Endometrial microvascular endothelial cells (primary cell): ENCODE measurements at regions not wholly inside any gene's neighbourhood (a gene's known extent, or its start where the extent isn't known, plus 50 kb on each side); places are given as distances from the start of the nearest gene placed in this dataset.

ENCODE experiments used
- in situ Hi-C: cut with HindIII; loops from 2 replicates; pipeline ENCODE4 v1.10.0; 2017; ENCODE audit warnings: low sequenced_read_pairs, low pct_unique_long_range_greater_than_20kb; ENCODE audit errors: inconsistent ontology term

GRCh38 chr3:153001210-153002078, 160.6 kb upstream of the RAP2B start:
- in situ Hi-C loops = no loop called here

DNA sequence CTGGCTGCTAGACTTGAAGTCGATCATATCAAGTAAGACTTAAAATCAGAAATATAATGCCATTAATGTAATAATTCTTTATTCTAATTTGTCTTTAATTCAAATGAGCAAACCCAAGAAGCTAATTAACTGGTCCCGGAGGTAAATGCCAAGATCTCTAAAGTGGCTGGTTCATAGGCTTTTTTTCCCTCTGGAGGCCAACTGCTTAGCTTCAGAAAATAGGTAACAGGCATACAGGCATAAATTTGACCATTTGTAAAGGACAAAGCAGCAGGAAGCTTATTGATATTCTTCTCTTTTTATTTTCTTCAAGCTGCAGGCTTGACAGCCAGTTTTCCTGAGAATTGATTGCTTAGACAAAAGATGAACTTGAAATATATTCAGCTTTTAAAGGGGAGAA, 158.6 kb upstream of the RAP2B start:
- in situ Hi-C loops = no loop called here

DNA sequence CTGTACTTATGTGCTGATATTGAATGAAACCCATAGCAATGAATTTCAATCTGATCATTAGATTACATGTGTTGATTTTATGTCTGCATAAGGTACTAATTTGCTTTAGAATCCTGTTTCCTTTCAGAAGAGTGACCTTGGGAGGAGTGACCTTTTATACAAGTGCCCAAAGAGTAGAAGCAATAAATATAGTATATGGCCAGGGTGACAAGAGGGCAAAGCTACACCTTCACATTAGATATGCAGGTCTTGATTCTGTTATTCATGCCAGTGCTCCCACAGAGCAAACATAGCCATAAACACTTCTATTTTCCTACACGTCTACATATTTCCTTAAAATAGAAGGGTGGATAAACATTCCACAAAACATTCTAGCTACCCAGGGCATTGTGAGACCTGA, 158.2 kb upstream of the RAP2B start:
- in situ Hi-C loops = no loop called here

DNA sequence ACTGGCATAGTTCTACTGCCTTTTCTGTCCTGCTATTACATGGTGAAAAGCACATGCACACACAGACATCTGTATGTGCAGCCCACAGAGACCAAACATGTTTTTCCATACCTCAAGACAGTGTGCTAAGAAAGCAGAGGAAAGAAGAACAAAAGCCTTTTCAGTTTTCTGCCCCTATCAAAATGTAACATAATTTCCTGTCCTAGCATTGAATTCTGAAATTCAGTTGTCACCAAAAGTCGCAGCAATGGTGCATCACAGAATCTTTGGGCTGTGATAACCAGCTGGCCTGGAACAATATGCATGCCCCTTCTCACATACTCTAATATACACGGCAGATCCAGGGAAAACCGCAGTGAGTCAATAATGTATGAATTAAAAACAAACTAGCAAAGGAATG, 153.8 kb upstream of the RAP2B start:
- in situ Hi-C loops = no loop called here

DNA sequence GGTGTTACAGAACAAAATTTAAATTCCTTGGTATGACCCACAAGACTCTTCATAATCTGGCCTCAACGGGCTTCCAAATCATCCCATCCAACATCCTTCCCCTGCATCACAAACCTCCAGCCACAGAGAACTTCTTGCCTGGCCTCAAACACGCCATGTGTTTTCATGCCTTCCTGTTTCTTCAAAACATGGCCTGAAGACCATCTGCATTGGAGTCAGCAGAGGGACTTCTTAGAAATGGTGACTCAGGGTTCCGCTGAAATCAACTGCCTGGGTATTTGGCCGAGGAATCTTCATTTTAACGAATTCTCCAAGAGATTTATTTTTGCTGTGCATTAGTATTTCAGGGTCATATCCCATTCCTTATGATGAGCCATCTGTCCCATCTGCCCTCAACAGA, 138.1 kb upstream of the RAP2B start:
- in situ Hi-C loops = no loop called here

DNA sequence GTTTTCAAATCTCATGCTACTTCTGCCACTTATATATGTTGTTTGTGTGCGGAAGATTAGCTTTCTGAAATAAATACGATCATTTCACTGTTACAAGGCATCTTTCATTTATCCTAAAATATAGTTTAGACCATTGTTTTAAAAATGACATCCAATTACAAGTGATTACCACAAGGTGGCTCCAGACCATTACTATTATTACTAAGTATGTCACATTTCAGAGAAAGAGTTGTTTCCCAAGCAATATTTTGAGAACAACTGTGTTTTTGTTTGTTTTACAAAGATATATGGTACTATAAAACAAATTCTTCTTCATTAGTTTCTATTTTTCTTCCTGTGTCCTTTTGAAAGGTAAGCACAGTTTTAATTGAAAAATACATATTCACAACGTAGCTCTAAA, 136.0 kb upstream of the RAP2B start:
- in situ Hi-C loops = loop anchor here (25.0 kb wide), 1 partner anchor 736 kb away; no protein-coding TSS in a partner anchor

DNA sequence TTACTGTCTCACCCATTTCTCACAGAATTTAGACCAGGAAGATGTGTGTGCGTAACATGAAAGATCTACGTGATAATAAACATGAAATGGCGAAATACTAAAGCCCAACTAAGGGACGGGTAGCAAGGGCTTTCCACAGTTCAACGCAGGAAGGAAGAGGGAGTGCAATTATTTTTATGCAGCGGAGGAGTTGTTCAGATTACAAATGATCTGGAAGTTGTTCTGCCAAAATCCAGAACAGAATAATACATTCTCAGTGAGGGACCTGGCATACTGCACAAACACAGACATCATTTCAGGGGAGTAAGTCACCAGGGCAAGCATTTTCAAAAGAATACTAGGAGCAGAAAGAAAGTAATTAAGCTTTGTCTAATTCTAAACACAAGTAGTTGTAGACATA, 133.6 kb upstream of the RAP2B start:
- in situ Hi-C loops = loop anchor here (25.0 kb wide), 1 partner anchor 734 kb away; no protein-coding TSS in a partner anchor

DNA sequence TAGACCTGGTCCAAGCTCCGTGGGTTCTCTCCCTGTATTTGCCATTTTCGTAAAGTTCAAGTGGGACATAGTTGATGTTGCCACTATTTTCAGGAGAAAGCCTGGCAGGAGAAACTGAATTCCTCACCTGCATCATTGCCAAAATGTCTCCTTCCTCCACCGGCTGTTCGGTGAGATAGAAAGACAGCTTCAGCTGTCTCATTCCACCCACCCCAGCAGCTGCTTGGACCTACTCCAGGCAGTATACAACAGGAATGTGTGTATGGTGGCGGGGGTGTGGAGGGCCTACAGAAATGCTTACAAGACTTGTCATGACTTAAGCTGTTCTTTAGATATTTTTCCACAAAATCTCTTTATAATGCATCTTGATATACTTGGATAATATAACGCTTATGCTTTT, 132.7 kb upstream of the RAP2B start:
- in situ Hi-C loops = loop anchor here (25.0 kb wide), 1 partner anchor 733 kb away; no protein-coding TSS in a partner anchor

DNA sequence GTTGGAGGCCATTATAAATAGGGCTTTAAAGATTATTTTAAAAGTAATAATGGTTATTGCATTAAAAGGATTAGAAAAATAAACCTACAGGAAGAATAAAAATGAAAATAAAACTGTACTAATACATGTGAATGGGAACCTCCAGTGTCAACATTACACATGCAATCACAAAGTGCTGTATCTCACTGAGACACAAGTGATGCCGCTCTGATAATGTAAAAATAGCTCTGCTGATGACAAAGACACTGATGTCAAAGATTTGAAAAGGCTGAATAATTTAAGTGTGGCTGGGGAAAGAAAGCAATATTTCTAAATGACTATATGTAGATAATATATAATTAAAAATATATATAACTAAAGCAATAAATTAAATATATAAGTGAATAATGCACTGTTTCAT, 129.1 kb upstream of the RAP2B start:
- in situ Hi-C loops = loop anchor here (25.0 kb wide), 1 partner anchor 729 kb away; no protein-coding TSS in a partner anchor

DNA sequence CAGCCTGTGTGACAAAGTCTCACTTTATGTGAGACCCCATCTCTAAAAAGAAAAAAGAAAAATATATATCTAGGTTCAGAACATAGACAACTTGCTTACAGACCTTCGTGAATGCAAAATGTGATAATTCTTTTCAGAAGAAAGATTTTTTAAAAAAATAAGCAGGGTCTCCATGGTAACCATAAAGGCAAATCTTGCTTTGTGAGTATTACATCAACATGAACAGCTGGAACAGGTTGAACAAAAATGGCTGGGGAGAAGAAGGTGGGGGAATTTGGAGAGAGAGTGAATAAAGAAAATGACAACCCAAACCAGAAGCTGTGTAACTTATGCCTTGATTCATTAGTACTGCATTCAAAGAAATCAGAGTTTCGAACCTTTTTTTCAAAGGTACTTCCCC, 125.2 kb upstream of the RAP2B start:
- in situ Hi-C loops = loop anchor here (25.0 kb wide), 1 partner anchor 725 kb away; no protein-coding TSS in a partner anchor

DNA sequence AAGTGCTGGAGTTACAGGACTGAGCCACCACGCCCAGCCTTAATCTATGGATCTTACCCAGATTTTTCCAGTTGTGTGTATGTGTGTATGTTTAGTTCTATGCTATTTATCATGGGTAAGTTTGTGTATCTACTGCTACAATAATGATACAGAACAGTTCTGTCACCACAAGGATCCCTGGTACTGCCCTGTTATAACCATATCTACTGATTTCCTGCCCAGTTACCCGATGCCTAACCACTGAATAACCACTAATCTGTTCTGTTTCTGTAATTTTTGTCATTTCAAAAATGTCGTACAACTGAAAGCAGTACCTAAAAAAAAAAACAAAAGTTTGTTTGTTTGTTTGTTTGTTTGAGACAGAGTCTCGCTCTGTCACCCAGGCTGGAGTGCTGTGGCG, 123.7 kb upstream of the RAP2B start:
- in situ Hi-C loops = loop anchor here (25.0 kb wide), 1 partner anchor 724 kb away; no protein-coding TSS in a partner anchor

- in situ Hi-C loops = loop anchor here (25.0 kb wide), 1 partner anchor 724 kb away; no protein-coding TSS in a partner anchor
Measured at GRCh38 chr3:153038779-153039178, 123.2 kb upstream of the RAP2B start.

GRCh38 chr3:153041181-153041580, 120.8 kb upstream of the RAP2B start:
- in situ Hi-C loops = loop anchor here (25.0 kb wide), 1 partner anchor 721 kb away; no protein-coding TSS in a partner anchor

DNA sequence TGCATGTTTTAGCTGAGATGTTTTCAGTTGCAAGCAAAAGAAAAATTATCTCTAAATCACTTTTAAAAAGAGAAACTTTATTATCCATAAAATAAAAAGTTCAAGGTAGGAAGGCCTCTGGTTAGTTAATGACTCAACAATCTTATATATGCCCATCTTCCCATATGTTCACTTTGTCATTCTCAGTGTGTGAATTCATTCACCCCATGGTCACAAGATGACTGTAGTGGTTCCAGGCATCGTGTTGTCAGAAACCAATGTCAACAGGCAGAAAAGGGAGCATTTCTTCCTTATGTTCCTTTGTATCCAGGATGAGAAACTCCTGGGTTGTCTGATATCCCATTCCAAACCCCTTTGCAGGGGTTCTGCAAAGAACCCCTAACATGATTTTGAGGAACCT, 119.9 kb upstream of the RAP2B start:
- in situ Hi-C loops = loop anchor here (25.0 kb wide), 1 partner anchor 720 kb away; no protein-coding TSS in a partner anchor

- in situ Hi-C loops = loop anchor here (25.0 kb wide), 1 partner anchor 718 kb away; no protein-coding TSS in a partner anchor
Measured at GRCh38 chr3:153043729-153044328, 118.2 kb upstream of the RAP2B start.

DNA sequence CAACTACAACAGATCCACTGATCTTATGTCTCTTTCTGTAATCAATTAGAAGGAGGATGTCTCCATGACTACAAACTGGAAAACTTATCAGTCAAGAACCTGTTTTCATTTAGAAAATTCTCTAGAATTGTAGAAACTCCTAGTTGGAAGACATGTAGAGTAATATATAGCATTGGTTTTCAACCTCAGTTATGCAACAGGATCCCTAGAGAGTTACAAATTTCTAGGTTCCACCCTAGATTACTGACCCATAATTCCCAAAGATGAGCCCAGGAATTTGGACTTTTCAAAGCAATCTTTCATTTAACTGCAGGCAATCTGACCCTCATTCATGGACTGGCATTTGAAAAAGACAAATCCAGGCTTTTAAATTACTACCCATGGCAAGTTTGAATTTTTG, 116.9 kb upstream of the RAP2B start:
- in situ Hi-C loops = loop anchor here (25.0 kb wide), 1 partner anchor 717 kb away; no protein-coding TSS in a partner anchor

DNA sequence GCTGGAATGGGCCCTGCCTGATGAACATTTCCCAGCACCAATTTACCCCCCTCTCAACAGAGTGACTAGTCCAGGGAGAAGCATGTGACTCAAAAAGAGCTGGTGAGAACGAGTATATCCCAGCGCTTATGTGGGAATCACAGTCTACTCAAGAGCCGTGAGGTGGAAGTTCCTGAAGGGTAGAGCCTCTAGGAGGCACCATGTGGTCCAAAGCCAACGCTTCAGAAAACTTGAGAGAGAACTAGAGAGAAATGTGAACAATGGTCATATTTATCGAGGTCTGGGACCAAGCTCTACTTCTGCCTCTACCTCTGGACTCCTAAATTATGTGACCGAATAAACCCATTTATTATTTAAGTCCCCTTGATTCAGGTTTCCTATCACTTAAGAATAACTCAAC, 111.0 kb upstream of the RAP2B start:
- in situ Hi-C loops = no loop called here

- in situ Hi-C loops = no loop called here
Measured at GRCh38 chr3:153051427-153052095, 110.5 kb upstream of the RAP2B start.

GRCh38 chr3:153052096-153052460, 109.9 kb upstream of the RAP2B start:
- in situ Hi-C loops = no loop called here
